ENCODE measurements at regions not wholly inside any gene's neighbourhood (a gene's known extent, or its start where the extent isn't known, plus 50 kb on each side); places are given as distances from the start of the nearest gene placed in this dataset.

DNA sequence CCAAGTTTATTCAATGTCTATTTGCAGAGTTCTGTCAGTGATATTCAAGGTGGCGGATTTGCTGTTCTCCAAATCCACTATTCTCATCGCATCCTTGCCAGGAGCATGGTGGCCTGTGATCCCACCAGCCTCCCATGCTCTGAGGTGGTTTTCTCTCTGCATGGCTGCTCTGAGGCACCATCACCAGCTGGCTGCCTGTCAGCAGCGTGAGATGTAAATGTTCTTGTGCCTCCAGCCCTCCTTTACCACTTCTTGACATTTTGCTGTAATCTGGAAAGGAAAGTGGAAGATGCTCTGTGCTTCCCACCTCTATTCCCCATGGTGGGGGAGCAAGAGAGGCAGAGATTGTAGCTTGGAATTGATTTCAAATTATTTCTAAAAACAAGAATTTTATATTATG, 293.6 kb upstream of the SLC24A2 start:
- DNase-seq (ENCODE audit: low spot score) (no peak), ATAC-seq (no peak)
- H3K9me3 Mint-ChIP-seq = no peaks in the 10 kb centered on the region; the same call in 1 of the 2 replicates
- no peaks in the 10 kb centered on the region for H3K36me3 Mint-ChIP-seq
- no peak overlapping the region for H3K4me3 Mint-ChIP-seq
- no peaks in the 10 kb centered on the region for H3K27me3 Mint-ChIP-seq (ENCODE audit: low read depth)
- POLR2A ChIA-PET = no interaction called here
- 0 out of 2 replicates have a peak, but pooled peaks cover 3% of the 10 kb centered on the region for H3K4me1 Mint-ChIP-seq
- CTCF ChIA-PET = no interaction called here
- TF ChIP-seq, protein P1, sequence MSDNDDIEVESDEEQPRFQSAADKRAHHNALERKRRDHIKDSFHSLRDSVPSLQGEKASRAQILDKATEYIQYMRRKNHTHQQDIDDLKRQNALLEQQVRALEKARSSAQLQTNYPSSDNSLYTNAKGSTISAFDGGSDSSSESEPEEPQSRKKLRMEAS (CRISPR knock-in tag; IDR thresholded peaks at IDR 0.05) = no peak
- TF ChIP-seq NFE2L1 (CRISPR knock-in tag; IDR thresholded peaks at IDR 0.05) (no peak), FOXJ3 (CRISPR knock-in tag; IDR thresholded peaks at IDR 0.05; ENCODE audit: borderline replicate concordance) (no peak), GABPB1 (CRISPR knock-in tag; IDR thresholded peaks at IDR 0.05) (no peak), FOXP1 (CRISPR knock-in tag; IDR thresholded peaks at IDR 0.05; ENCODE audit: borderline replicate concordance) (no peak), JAZF1 (CRISPR knock-in tag; IDR thresholded peaks at IDR 0.05) (no peak), ZNF423 (CRISPR knock-in tag; IDR thresholded peaks at IDR 0.05) (no peak), JUN (CRISPR knock-in tag; IDR thresholded peaks at IDR 0.05) (no peak), EMX1 (CRISPR knock-in tag; IDR thresholded peaks at IDR 0.05) (no peak)
- TF ChIP-seq, protein P2, sequence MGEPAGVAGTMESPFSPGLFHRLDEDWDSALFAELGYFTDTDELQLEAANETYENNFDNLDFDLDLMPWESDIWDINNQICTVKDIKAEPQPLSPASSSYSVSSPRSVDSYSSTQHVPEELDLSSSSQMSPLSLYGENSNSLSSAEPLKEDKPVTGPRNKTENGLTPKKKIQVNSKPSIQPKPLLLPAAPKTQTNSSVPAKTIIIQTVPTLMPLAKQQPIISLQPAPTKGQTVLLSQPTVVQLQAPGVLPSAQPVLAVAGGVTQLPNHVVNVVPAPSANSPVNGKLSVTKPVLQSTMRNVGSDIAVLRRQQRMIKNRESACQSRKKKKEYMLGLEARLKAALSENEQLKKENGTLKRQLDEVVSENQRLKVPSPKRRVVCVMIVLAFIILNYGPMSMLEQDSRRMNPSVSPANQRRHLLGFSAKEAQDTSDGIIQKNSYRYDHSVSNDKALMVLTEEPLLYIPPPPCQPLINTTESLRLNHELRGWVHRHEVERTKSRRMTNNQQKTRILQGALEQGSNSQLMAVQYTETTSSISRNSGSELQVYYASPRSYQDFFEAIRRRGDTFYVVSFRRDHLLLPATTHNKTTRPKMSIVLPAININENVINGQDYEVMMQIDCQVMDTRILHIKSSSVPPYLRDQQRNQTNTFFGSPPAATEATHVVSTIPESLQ (CRISPR knock-in tag; IDR thresholded peaks at IDR 0.05) = no peak
- TF ChIP-seq, protein P3, sequence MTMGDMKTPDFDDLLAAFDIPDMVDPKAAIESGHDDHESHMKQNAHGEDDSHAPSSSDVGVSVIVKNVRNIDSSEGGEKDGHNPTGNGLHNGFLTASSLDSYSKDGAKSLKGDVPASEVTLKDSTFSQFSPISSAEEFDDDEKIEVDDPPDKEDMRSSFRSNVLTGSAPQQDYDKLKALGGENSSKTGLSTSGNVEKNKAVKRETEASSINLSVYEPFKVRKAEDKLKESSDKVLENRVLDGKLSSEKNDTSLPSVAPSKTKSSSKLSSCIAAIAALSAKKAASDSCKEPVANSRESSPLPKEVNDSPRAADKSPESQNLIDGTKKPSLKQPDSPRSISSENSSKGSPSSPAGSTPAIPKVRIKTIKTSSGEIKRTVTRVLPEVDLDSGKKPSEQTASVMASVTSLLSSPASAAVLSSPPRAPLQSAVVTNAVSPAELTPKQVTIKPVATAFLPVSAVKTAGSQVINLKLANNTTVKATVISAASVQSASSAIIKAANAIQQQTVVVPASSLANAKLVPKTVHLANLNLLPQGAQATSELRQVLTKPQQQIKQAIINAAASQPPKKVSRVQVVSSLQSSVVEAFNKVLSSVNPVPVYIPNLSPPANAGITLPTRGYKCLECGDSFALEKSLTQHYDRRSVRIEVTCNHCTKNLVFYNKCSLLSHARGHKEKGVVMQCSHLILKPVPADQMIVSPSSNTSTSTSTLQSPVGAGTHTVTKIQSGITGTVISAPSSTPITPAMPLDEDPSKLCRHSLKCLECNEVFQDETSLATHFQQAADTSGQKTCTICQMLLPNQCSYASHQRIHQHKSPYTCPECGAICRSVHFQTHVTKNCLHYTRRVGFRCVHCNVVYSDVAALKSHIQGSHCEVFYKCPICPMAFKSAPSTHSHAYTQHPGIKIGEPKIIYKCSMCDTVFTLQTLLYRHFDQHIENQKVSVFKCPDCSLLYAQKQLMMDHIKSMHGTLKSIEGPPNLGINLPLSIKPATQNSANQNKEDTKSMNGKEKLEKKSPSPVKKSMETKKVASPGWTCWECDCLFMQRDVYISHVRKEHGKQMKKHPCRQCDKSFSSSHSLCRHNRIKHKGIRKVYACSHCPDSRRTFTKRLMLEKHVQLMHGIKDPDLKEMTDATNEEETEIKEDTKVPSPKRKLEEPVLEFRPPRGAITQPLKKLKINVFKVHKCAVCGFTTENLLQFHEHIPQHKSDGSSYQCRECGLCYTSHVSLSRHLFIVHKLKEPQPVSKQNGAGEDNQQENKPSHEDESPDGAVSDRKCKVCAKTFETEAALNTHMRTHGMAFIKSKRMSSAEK (CRISPR knock-in tag; IDR thresholded peaks at IDR 0.05; ENCODE audit: borderline replicate concordance) = no peak
- TF ChIP-seq, protein P4, sequence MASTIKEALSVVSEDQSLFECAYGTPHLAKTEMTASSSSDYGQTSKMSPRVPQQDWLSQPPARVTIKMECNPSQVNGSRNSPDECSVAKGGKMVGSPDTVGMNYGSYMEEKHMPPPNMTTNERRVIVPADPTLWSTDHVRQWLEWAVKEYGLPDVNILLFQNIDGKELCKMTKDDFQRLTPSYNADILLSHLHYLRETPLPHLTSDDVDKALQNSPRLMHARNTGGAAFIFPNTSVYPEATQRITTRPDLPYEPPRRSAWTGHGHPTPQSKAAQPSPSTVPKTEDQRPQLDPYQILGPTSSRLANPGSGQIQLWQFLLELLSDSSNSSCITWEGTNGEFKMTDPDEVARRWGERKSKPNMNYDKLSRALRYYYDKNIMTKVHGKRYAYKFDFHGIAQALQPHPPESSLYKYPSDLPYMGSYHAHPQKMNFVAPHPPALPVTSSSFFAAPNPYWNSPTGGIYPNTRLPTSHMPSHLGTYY (CRISPR knock-in tag; IDR thresholded peaks at IDR 0.05) = no peak
- TF ChIP-seq, protein P5, sequence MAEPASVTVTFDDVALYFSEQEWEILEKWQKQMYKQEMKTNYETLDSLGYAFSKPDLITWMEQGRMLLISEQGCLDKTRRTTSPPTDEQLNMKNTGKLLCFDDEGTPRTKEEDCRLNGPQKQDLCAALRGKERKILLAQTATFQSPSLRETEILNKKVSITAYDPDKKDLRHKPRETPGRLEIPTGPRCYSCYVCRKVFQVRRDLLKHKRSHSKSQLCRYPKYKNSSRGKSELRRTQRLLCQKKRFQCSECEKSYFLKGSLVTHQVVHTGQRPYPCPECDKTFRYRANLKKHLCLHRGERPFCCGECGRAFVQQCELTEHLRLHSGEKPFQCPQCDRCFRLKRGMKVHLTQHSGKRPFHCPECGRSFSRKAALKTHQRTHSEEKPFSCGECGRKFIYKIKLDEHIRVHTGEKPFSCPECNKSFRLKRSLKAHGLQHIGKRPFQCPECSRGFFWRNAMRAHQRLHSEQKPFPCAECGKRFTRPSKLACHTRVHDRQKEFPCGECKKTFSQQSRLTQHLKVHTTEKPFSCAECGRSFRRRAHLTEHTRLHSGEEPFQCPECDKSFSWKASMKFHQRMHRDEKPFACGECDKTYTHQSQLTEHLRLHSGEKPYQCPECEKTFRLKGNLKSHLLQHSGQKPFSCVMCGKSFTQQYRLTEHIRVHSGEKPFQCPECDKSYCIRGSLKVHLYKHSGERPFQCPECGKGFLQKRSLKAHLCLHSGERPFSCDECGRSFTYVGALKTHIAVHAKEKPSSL (CRISPR knock-in tag; conservative IDR thresholded peaks at IDR 0.05) = no peak
- TF ChIP-seq, protein P6, sequence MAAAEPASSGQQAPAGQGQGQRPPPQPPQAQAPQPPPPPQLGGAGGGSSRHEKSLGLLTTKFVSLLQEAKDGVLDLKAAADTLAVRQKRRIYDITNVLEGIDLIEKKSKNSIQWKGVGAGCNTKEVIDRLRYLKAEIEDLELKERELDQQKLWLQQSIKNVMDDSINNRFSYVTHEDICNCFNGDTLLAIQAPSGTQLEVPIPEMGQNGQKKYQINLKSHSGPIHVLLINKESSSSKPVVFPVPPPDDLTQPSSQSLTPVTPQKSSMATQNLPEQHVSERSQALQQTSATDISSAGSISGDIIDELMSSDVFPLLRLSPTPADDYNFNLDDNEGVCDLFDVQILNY (CRISPR knock-in tag; IDR thresholded peaks at IDR 0.05) = no peak
- TF ChIP-seq, protein P7, sequence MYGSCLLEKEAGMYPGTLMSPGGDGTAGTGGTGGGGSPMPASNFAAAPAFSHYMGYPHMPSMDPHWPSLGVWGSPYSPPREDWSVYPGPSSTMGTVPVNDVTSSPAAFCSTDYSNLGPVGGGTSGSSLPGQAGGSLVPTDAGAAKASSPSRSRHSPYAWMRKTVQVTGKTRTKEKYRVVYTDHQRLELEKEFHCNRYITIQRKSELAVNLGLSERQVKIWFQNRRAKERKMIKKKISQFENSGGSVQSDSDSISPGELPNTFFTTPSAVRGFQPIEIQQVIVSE (CRISPR knock-in tag; IDR thresholded peaks at IDR 0.05; ENCODE audit: borderline replicate concordance) = no peak
- TF ChIP-seq, protein P8, sequence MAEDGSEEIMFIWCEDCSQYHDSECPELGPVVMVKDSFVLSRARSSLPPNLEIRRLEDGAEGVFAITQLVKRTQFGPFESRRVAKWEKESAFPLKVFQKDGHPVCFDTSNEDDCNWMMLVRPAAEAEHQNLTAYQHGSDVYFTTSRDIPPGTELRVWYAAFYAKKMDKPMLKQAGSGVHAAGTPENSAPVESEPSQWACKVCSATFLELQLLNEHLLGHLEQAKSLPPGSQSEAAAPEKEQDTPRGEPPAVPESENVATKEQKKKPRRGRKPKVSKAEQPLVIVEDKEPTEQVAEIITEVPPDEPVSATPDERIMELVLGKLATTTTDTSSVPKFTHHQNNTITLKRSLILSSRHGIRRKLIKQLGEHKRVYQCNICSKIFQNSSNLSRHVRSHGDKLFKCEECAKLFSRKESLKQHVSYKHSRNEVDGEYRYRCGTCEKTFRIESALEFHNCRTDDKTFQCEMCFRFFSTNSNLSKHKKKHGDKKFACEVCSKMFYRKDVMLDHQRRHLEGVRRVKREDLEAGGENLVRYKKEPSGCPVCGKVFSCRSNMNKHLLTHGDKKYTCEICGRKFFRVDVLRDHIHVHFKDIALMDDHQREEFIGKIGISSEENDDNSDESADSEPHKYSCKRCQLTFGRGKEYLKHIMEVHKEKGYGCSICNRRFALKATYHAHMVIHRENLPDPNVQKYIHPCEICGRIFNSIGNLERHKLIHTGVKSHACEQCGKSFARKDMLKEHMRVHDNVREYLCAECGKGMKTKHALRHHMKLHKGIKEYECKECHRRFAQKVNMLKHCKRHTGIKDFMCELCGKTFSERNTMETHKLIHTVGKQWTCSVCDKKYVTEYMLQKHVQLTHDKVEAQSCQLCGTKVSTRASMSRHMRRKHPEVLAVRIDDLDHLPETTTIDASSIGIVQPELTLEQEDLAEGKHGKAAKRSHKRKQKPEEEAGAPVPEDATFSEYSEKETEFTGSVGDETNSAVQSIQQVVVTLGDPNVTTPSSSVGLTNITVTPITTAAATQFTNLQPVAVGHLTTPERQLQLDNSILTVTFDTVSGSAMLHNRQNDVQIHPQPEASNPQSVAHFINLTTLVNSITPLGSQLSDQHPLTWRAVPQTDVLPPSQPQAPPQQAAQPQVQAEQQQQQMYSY (CRISPR knock-in tag; IDR thresholded peaks at IDR 0.05) = no peak
- H3K27ac Mint-ChIP-seq = no peak overlapping the region
